Ascending aorta (tissue), 2 donors: ENCODE measurements at regions not wholly inside any gene's neighbourhood (a gene's known extent, or its start where the extent isn't known, plus 50 kb on each side); places are given as distances from the start of the nearest gene placed in this dataset.

Source experiments
- DNase-seq, 2 donors: peaks; one replicate each; pipeline ENCODE4 v3.0.0-alpha.2; 2019; ENCODE audit warnings: low spot score in 2 of 2
- H3K27ac ChIP-seq, 2 donors: fragments of 200-600 bp; sonication (generic); one replicate each; pipeline ENCODE4 v1.5.1; 2016 to 2017; ENCODE audit warnings: mild to moderate bottlenecking in 1 of 2
- H3K27me3 ChIP-seq: fragments of 200-600 bp; sonication (generic); one replicate; pipeline ENCODE4 v1.5.1; 2017
- H3K36me3 ChIP-seq, 2 donors: fragments of 200-600 bp; sonication (generic); one replicate each; pipeline ENCODE4 v1.5.1; 2016
- H3K4me1 ChIP-seq, 2 donors: fragments of 200-600 bp; sonication (generic); one replicate each; pipeline ENCODE4 v1.5.1; 2016 to 2017; ENCODE audit warnings: mild to moderate bottlenecking in 1 of 2
- H3K4me3 ChIP-seq, 2 donors: fragments of 200-600 bp; sonication (generic); one replicate each; pipeline ENCODE4 v1.5.1; 2016 to 2017; ENCODE audit warnings: mild to moderate bottlenecking in 1 of 2
- H3K9me3 ChIP-seq, 2 donors: fragments of 200-600 bp; sonication (generic); one replicate each; pipeline ENCODE4 v1.5.1; 2016
- intact Hi-C: fragments of 100-400 bp; cut with DNase I; formaldehyde crosslinking; loops from one replicate; pipeline ENCODE4 v1.15.1; 2023
- TF ChIP-seq, protein P1 (sequence below), 3 experiments: fragments of 200-600 bp in 2 of 3; fragments of 450-650 bp in 1 of 3; sonication (generic) in 2 of 3; IDR thresholded peaks; one replicate each; pipeline ENCODE4 v1.5.1; 2016 to 2019; ENCODE audit warnings: antibody characterized with exemption in 3 of 3, mild to moderate bottlenecking in 1 of 3, moderate library complexity in 1 of 3

DNA sequence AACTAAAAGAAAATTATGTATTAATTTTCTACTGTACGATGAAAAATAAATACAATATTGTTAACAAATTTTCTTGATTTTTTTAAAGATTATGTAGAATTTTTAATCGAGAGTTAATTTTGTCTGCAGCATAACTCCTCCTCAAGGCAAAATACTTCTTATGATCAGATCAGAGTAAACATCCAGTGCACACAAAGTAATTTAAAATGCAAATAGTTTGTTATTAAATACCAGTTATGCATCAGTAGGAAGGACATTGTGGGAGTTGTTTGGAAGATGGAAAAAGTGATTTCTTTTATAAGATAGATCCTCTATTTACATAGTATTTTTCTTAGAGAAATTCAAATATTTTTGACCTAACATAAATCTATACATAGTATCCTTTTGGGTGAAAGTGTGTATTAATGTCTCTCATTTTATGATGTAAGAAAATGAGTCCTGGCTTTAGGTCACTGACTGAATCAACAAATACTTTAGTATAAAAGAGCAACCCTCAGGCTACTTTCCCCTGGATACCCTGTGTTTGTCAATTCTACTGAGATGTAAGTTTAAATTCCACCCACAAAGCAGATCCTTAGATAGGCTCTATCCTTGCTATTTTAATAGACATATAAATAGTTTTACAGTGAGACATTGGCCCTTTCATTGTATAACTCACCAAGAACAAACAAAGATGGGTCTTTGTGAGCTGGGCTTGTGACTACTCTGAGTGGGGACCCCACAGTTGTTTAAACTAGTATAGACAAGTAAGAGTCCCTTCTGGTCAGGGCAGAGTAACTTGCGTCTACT is 1133.7 kb downstream of the GATA3 start:
- Histone ChIP-seq H3K27ac (no peak overlapping the region), H3K36me3 (no peaks in the 10 kb centered on the region), H3K4me3 (no peak overlapping the region), H3K27me3 (no peaks in the 10 kb centered on the region), H3K9me3 (no peaks in the 10 kb centered on the region), H3K4me1 (no peaks in the 10 kb centered on the region)
- no peak for DNase-seq
- TF ChIP-seq, protein P1, sequence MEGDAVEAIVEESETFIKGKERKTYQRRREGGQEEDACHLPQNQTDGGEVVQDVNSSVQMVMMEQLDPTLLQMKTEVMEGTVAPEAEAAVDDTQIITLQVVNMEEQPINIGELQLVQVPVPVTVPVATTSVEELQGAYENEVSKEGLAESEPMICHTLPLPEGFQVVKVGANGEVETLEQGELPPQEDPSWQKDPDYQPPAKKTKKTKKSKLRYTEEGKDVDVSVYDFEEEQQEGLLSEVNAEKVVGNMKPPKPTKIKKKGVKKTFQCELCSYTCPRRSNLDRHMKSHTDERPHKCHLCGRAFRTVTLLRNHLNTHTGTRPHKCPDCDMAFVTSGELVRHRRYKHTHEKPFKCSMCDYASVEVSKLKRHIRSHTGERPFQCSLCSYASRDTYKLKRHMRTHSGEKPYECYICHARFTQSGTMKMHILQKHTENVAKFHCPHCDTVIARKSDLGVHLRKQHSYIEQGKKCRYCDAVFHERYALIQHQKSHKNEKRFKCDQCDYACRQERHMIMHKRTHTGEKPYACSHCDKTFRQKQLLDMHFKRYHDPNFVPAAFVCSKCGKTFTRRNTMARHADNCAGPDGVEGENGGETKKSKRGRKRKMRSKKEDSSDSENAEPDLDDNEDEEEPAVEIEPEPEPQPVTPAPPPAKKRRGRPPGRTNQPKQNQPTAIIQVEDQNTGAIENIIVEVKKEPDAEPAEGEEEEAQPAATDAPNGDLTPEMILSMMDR (IDR thresholded peaks at IDR 0.05) = no peak
- intact Hi-C loops = no loop called here

DNA sequence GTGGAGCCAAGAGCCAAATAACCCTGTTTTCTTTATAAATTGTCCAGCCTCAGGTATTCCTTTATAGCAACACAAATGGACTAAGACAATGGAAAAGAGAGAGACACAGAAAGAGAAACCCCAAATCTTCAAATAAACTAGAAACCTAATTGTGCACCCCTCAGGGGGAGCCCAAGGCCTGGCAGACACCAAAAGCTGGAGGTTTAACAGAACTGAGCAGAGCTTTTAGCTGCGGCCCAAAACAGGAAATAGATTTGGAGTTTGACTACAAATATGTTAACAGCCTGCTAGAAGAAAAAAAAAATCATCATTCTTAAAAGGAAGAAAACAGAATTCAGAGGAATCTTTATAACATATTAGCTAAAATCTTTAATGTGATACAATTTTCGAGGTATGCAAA is 1135.0 kb downstream of the GATA3 start:
- no peak for DNase-seq
- intact Hi-C loops = no loop called here
- TF ChIP-seq, protein P1 (IDR thresholded peaks at IDR 0.05) = no peak

DNA sequence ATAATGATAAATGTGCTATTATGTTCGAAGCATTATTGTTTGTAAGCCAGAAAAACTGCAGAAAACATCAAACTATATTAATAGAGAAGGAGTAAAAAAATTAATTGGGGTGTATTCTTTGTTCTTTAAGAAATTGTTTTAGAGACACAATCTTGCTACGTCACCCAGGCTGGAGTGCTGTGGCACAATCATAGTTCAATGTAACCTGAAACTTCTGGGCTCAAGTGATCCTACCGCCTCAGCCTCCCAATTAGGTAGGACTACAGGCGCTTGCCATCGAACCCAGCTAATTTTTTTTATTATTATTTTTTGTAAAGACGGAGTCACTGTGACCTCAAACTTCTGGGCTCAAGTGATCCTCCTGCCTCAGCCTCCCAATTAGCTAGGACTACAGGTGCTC is 1138.6 kb downstream of the GATA3 start:
- Histone ChIP-seq H3K9me3 (no peaks in the 10 kb centered on the region), H3K27ac (no peak overlapping the region), H3K27me3 (no peaks in the 10 kb centered on the region), H3K4me3 (no peak overlapping the region), H3K36me3 (no peaks in the 10 kb centered on the region), H3K4me1 (no peaks in the 10 kb centered on the region)
- DNase-seq = no peak
- intact Hi-C loops = no loop called here
- TF ChIP-seq, protein P1 (IDR thresholded peaks at IDR 0.05) = no peak

More for the DNA sequence above, 1135.0 kb downstream of the GATA3 start:
- Histone ChIP-seq H3K27ac (no peak overlapping the region), H3K4me3 (no peak overlapping the region), H3K9me3 (no peaks in the 10 kb centered on the region), H3K27me3 (no peaks in the 10 kb centered on the region), H3K4me1 (no peaks in the 10 kb centered on the region), H3K36me3 (no peaks in the 10 kb centered on the region)

DNA sequence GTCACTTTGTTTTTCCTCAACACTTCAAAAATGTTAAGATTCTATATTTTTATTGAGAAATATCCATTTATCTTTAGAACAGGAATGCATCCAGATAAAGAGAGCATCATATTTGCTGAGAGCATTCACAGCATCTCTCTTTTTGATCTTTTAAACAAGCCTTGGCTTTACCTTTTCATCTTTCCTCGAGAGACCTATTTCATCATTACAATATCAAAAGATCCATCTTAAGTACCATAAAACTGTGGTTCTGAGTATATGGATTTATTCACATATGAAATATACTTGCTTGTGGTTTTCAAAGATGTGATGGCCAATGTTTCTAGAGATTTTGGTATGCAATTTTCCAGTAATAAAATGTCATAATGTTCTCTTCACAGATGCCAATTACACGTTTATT is 1140.9 kb downstream of the GATA3 start:
- Histone ChIP-seq H3K4me1 (no peaks in the 10 kb centered on the region), H3K27ac (no peak overlapping the region), H3K27me3 (no peaks in the 10 kb centered on the region), H3K36me3 (no peaks in the 10 kb centered on the region), H3K9me3 (no peaks in the 10 kb centered on the region), H3K4me3 (no peak overlapping the region)
- intact Hi-C loops = no loop called here
- DNase-seq = no peak
- TF ChIP-seq, protein P1 (IDR thresholded peaks at IDR 0.05) = no peak

DNA sequence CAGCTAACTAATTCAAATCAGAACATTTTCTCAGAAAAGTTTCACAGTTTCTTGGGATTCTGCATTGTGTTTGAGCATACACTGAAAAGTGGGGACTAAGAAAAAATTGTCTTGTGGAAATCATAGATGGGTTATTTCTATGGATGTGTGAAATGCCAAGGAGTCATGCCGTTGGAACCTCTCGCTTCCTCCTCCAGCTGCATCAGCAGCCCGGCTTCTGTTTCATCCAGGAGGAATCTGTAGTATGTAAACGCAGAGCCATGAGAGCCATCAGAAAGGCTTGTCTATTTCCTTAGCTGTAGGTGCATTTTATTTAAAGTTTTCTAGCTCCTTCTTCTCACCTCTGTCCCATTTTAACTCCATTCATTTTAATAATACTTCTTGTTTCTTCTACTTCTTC is 1144.1 kb downstream of the GATA3 start:
- Histone ChIP-seq H3K36me3 (no peaks in the 10 kb centered on the region), H3K27me3 (no peaks in the 10 kb centered on the region), H3K9me3 (no peaks in the 10 kb centered on the region), H3K4me1 (no peaks in the 10 kb centered on the region), H3K27ac (no peak overlapping the region), H3K4me3 (no peak overlapping the region)
- intact Hi-C loops = no loop called here
- no peak for DNase-seq
- TF ChIP-seq, protein P1 (IDR thresholded peaks at IDR 0.05) = no peak
